Adrenal gland (tissue), 5 donors: ENCODE measurements at regions not wholly inside any gene's neighbourhood (a gene's known extent, or its start where the extent isn't known, plus 50 kb on each side); places are given as distances from the start of the nearest gene placed in this dataset.

Experiments used
- CTCF ChIP-seq, 6 experiments: fragments of 450-650 bp in 4 of 6; fragments of 200-600 bp in 2 of 6; sonication (generic) in 1 of 6; IDR thresholded peaks; 1 replicate in 5 of 6; 2 replicates in 1 of 6; pipeline versions ENCODE4 v1.5.1 to v1.8.0; 2016 to 2021; ENCODE audit warnings: antibody characterized with exemption in 6 of 6, mild to moderate bottlenecking in 2 of 6, moderate library complexity in 1 of 6
- POLR2A ChIP-seq, 2 donors: fragments of 450-650 bp; IDR thresholded peaks; one replicate each; pipeline ENCODE4 v1.6.1; 2017; ENCODE audit warnings: antibody characterized with exemption in 2 of 2, mild to moderate bottlenecking in 2 of 2, moderate library complexity in 1 of 2
- donor health status: DM: no; HTN: no; CAD: no.

- TF ChIP-seq CTCF (IDR thresholded peaks at IDR 0.05): no peak
- no peak for TF ChIP-seq POLR2A (IDR thresholded peaks at IDR 0.05)
Measured at GRCh38 chr18:22267225-22267624, 97.8 kb downstream of the GATA6 start.
